ENCODE measurements at regions not wholly inside any gene's neighbourhood (a gene's known extent, or its start where the extent isn't known, plus 50 kb on each side); places are given as distances from the start of the nearest gene placed in this dataset.
A peak's percentile ranks its signal among the peaks of the same experiment; 100 is the strongest.

- no peak for DNase-seq (ENCODE audit: low spot score)
Measured at GRCh38 chr1:68331117-68331865, 99.0 kb upstream of the WLS start.

DNA sequence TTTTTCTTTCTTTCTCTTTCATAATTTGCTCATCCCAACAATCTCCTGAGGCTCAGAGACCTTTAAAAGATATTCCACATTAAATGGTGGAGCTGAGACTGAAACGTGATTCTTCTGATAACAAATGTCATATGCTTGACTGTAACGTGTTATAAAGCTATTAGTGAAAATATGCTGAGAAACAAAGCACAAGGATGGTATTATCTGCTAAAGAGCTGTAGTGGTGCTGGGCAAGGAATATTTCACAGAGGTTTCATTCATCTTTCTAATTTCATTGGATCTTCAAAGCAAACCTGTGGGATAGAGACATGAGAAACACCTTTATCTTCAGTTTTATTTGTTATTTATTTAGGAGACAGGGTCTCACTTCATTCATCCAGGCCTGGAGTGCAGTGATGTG, 98.1 kb upstream of the WLS start:
- no peak for DNase-seq (ENCODE audit: low spot score)

DNA sequence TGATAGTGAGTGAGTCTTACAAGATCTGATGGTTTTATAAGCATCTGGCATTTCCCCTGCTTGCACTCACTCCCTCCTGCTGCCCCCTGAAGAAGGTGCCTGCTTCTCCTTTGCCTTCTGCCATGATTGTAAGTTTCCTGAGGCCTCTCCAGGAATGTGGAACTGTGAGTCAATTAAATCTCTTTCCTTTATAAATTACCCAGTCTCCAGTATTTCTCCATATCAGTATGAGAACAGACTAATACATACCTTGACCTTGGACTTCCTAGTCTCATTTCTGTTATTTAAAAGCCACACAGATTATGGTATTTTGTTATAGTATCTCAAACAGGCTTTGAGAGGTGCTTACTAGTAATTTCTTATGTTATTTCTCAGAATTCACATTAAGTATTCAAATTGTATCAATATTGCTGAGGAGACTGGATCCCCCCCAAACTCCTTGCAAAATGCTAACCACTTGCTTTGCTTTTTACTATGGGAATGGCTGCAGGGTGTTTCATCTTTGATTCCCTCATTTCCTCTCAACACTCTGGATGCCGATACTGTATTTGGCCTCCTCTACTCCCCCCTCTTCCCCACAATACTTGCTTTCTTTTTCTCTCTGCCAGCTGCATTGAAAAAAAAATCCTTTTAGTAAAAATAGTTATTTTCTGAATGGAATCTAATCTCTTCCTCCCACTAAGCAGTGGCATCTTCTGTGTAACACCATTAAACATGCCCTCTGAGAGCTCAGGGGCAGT, 96.9 kb upstream of the WLS start:
- DNase-seq (ENCODE audit: low spot score): no peak

DNA sequence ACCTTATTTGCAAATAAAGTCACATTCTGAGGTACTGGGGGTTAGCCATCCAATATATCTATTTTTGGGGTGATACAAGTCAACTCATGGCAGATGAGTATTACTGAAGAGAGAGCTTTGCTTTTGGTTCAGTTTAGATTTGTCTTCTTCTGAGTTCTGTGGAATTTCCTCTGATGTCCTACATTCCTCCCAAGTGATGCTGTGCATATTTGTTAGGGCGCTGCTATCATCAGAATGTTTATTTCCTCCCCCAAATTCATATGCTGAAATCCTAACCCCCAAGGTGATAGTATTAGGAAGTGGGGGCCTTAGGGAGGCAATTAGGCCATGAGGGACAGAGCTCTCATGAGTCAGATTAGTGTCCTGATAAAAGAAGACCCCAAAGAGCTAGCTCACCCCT, 96.2 kb upstream of the WLS start:
- DNase-seq (ENCODE audit: low spot score): no peak

DNA sequence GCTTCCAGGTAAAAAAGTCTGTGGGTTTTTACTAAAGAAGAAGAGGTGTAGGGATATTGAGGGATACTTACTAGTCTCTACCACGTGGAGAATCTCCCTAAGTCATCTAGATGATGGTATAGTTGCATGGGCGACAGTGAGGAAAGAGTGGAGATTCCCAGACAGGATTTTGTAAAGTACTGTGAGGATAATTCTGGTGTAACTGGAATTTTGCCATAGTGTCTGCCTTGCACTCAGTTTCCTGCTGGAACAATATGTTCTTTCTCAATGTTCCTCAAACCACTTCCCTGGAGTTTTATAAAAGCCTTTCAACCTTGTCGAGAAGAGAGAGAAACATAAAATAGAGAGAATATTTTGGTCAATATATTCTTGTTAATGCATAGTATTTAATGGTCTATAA, 95.1 kb upstream of the WLS start:
- DNase-seq (ENCODE audit: low spot score): no peak

DNA sequence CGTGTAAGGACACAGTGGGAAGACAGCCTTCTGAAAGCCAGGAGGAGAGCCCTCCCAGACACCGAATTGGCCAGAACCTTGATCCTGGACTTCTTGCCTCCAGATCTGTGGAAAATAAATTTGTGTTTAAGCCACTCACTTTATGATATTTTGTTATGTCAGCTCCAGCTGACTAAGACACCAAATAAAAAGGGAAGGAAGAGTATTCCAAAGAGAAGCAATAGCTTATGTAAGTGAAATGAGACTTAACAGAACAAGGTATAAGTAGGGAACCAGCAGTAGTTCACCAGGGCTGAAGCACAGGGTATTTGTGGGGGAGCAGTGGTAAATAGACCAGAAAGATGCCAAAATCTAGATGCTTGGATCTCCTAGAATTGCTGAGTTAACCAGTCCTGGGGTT, 94.2 kb upstream of the WLS start:
- no peak for DNase-seq (ENCODE audit: low spot score)

- DNase-seq (ENCODE audit: low spot score): no peak
Measured at GRCh38 chr1:68324316-68324715, 92.0 kb upstream of the WLS start.

GRCh38 chr1:68322837-68323687, 90.7 kb upstream of the WLS start:
- no peak for DNase-seq (ENCODE audit: low spot score)

DNA sequence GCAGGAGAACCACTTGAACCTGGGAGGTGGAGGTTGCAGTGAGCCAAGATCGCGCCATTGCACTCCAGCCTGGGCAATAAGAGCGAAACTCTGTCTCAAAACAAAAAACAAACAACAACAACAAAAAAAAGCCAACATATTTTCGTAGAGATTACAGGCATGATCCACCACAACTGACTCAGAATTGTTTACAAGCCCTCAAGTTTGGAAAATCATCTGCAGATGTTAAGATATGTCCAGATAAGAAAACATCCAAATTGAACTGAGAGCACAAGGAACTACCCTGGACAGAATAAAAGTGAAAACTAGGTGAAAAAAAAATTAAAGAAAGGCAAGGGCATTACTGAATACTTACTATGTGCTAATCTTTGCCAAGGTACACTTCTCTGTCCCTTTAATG, 89.8 kb upstream of the WLS start:
- DNase-seq (ENCODE audit: low spot score): no peak

DNA sequence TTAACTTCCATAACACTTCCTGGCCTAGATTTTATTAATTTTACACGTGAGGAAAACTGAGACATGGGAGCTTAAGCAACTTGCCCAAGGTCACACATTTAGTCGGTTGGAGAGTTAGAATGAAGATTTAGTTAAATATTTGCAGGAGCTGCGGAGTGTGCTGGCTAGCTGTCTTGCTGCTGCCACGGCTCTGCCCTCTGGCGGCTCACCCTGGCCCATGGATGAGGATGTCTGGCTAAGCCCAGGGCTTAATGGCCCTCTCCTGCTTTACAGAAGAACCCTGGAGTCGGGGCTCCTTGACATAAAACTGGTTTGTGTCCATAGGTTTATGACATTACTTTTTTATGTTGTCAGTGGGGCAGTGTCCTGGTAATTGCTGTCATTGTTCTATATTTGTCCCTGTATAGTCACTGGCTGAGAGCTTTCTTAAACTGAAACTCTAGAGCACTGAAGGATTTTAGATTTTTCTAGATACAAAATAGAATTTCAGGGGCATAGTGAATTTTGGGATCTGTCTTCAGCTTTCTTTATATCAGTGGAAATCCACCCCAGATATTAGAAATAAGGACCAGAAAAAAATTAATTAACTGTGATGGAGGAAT, 88.9 kb upstream of the WLS start:
- DNase-seq (ENCODE audit: low spot score): peak; percentile 35

GRCh38 chr1:68320349-68320748, 88.0 kb upstream of the WLS start:
- no peak for DNase-seq (ENCODE audit: low spot score)

DNA sequence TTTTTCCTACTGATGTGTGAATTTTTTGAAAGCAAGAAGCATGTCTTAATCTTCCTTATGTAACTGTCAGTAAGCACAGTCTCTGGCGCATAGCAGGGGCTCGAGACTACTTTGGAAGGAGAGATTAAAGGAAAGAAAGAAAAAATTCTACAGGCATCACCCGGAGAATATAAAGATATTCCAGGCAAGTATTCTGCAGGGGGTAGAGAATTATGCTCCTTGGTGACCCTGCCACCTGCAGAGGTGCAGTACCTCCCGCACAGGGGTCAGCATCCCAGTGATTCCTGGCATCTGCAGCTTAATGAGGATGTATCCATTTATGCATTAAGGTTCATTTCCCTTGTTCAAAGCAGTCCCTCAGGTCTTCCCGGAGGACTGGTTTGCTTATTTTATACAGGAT, 87.6 kb upstream of the WLS start:
- no peak for DNase-seq (ENCODE audit: low spot score)

DNA sequence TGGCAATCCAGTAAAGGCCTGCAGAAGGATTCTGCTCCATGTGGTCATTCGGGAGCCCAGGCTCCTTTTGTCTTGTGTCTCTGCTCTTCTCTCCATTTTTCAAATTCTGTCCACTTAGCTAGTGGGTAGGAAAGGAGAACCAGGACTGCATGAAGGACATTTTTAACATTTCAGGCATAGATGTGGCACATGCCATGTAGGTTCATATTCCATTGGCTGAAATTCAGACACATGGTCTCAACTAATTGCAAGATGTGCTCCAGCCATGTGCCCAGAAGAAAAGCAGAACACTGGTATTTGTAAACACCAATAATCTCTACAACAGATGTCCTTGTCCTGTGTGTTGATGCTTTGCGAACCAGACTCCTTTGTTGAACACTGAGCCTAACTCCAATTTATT, 85.2 kb upstream of the WLS start:
- no peak for DNase-seq (ENCODE audit: low spot score)

DNA sequence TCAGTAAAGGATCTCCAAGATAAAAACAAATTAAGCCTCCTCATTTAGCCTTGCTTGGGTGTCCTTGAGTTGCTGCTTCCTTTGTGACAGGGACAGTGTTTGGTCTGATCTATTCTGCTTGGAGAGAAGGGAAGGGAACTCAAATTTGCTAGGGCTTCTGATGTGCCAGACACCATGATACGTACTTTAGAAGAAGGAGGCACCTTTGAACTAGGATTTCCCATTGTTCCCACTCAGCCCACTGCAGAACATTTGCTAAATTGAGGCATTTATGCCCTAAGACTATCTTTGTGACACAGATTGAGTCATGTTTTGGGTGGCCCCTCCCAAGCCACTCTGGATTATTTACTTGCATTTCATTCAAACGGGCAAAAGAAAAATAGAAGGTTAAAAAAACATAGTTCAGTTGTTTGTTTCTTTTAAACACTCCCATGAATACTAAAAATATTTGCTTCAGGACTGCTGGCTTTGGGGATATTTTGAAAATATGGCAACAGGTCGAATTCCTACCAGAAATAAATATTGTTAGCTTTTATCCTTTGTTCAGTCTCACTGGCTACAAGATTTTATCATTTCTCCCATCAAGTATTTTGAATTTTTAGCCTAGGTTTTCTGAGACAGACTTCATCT, 81.9 kb upstream of the WLS start:
- no peak for DNase-seq (ENCODE audit: low spot score)

GRCh38 chr1:68313735-68314134, 81.4 kb upstream of the WLS start:
- no peak for DNase-seq (ENCODE audit: low spot score)

DNA sequence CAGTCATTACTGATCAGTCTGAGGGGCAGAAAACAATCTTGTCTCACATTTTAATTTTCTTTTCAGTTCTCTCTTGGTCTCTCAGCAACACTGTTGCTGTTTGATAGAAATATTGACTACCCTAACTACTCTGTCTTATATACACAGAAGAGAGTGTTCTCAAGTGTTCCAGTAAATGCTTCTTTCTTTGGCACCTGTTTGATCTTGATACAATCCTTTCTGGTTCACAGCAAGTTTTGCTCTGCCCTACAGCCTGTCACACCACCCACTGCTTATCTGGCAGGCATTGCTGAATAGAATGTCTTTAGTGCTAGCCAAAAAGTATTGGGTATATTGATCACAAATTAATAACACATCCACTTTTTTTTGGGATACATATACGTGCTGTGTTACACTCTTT, 75.7 kb upstream of the WLS start:
- no peak for DNase-seq (ENCODE audit: low spot score)

GRCh38 chr1:68307378-68307787, 75.1 kb upstream of the WLS start:
- DNase-seq (ENCODE audit: low spot score): peak; percentile 21

DNA sequence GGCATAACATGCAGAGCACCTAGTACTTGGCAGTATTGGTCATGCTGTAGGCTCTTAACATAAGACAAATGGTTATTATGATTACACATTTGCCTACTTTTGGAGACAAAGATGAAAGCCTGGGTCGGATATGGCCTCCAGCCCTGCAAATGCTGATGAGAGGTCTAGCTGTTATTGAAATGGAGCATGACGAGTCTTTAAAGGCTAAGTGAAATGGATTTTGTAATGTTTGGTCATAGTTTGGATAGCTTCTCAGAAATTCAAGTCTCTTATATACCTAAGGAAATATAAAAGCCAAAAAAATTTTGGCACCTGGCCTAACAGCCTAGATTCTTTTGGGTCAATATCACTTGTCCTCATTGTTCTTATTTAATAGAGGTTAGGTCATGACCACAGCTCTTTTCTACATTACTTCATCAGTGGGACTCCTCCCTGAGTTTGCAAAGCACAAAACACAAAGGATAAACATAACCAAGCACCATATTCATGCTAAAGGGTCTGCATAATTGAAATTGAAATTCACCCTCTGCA, 69.2 kb upstream of the WLS start:
- no peak for DNase-seq (ENCODE audit: low spot score)

DNA sequence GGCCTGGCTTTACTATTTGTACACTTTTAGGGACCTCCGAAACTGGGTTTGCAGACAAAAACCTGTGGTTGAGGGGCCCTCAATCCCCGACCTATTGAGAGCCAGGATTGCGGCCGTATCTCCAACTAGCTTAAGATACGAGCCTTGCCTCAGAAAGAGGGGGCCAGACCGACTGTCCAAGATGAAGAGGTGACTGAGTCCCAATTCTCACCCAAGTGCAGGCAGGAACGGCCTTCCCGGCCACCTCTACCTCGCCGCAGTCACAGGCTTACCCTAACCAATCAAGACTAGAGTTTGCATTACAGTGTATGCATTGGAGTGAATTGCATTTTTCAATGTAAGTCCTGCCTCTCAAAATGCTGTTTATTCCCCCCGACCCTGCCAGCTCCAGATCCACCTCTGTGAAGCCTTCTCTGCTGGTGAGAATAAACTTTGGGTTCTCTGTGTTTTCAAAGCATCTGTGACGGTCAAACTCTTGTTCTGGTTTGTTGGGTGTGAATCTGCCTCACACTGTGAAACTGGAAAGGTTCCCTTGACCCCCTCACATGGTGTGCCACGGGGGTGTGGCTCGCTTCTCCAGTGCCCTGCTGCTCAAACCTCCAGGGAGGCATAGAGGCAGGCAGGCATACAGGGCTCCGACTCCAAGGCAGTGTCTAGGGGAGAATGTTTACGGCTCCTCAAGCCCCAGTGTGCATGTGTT, 62.2 kb upstream of the WLS start:
- DNase-seq (ENCODE audit: low spot score): no peak

GRCh38 chr1:68293609-68294366, 61.5 kb upstream of the WLS start:
- no peak for DNase-seq (ENCODE audit: low spot score)
